Memory B cell (primary cell): ENCODE measurements at regions not wholly inside any gene's neighbourhood (a gene's known extent, or its start where the extent isn't known, plus 50 kb on each side); places are given as distances from the start of the nearest gene placed in this dataset.
"Not testable (repeated sequence)": the region's sequence is repeated elsewhere in the genome, so short reads cannot be mapped to it uniquely, and the experiment has no call there.

ENCODE experiments used
- ATAC-seq: fragments of 150-1000 bp; cut with Tn5 transposase; 2 replicates; pipeline ENCODE4 v1.10.0; 2021; ENCODE audit warnings: low read depth, mild to moderate bottlenecking, moderate library complexity
- DNase-seq, 2 donors: peaks; one replicate each; pipeline ENCODE4 v3.0.0; 2022; ENCODE audit warnings: low spot score in 2 of 2
- H3K27ac Mint-ChIP-seq: one replicate; pipeline ENCODE4 v1.8.0; 2022; ENCODE audit warnings: mild to moderate bottlenecking, moderate library complexity, mixed read lengths
- H3K27me3 Mint-ChIP-seq: one replicate; pipeline ENCODE4 v1.8.0; 2022; ENCODE audit warnings: mixed read lengths
- H3K36me3 Mint-ChIP-seq: one replicate; pipeline ENCODE4 v1.8.0; 2022; ENCODE audit warnings: mild to moderate bottlenecking, mixed read lengths
- H3K4me1 Mint-ChIP-seq: one replicate; pipeline ENCODE4 v1.8.0; 2022; ENCODE audit warnings: mixed read lengths
- H3K4me3 Mint-ChIP-seq: one replicate; pipeline ENCODE4 v1.8.0; 2022; ENCODE audit warnings: mild to moderate bottlenecking, moderate library complexity, mixed read lengths
- H3K9me3 Mint-ChIP-seq: one replicate; pipeline ENCODE4 v1.8.0; 2022; ENCODE audit warnings: mixed read lengths

DNA sequence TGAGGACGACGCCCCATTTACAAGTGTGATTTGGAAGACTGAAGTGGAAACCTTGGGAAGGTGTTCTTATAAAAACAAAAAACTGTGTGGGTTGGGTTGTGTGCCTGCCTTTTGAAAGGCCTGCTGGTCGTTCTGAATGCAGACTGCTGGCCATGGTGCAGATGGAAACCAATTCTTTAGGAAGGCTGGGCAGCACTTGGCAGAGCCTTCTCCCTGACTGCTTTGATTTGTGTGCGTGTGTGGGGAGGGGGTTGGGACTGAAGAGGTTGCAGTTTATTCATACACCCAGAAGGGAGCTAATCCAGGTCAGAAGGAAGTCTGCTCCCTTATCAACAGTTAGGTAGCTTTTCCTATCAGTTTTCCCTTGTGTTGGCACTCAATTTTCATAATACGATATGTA is 288.7 kb downstream of the SOX2 start:
- DNase-seq = no peak
- Mint-ChIP-seq H3K4me3 (no peak overlapping the region), H3K27me3 (peaks cover 2% of the 10 kb centered on the region), H3K27ac (no peak overlapping the region), H3K9me3 (no peaks in the 10 kb centered on the region), H3K36me3 (no peaks in the 10 kb centered on the region), H3K4me1 (no peaks in the 10 kb centered on the region)
- ATAC-seq = no peak

GRCh38 chr3:182005219-182005618 is 293.5 kb downstream of the SOX2 start:
- peaks cover 3% of the 10 kb centered on the region for H3K27me3 Mint-ChIP-seq
- H3K4me1 Mint-ChIP-seq = no peaks in the 10 kb centered on the region
- ATAC-seq (no peak), DNase-seq (no peak)
- H3K4me3 Mint-ChIP-seq = no peak overlapping the region
- H3K36me3 Mint-ChIP-seq = no peaks in the 10 kb centered on the region
- H3K9me3 Mint-ChIP-seq = no peaks in the 10 kb centered on the region
- no peak overlapping the region for H3K27ac Mint-ChIP-seq

DNA sequence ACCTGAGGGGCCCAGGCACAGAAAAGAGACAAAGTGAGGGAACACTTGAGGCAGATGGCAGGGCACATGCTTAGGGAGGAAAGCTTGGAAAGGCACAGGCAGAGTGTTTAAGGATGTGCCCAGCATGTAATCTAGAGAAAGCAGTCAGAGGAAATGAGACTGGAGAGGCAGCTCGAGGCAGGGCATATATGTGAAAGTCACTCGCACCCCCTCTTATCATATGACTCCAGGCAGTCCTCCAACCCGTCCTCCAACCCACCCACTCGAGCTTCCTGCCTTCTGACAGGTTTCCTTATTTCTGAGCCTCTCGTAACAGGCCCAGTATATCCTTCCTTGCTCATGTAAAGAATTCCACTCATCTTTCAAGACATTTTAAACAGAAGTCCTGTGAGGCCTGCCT is 294.0 kb downstream of the SOX2 start:
- DNase-seq = no peak
- H3K27me3 Mint-ChIP-seq = peaks cover 3% of the 10 kb centered on the region
- H3K4me1 Mint-ChIP-seq = no peaks in the 10 kb centered on the region
- no peak overlapping the region for H3K4me3 Mint-ChIP-seq
- no peak for ATAC-seq
- H3K27ac Mint-ChIP-seq = no peak overlapping the region
- no peaks in the 10 kb centered on the region for H3K36me3 Mint-ChIP-seq
- H3K9me3 Mint-ChIP-seq = no peaks in the 10 kb centered on the region

- Mint-ChIP-seq H3K27me3 (peaks cover 5% of the 10 kb centered on the region), H3K36me3 (no peaks in the 10 kb centered on the region), H3K27ac (no peak overlapping the region), H3K4me1 (no peaks in the 10 kb centered on the region), H3K9me3 (no peaks in the 10 kb centered on the region), H3K4me3 (no peak overlapping the region)
- ATAC-seq (no peak), DNase-seq (no peak)
Observed at GRCh38 chr3:182006431-182006830, 294.7 kb downstream of the SOX2 start.

- H3K4me1 Mint-ChIP-seq = no peaks in the 10 kb centered on the region
- no peaks in the 10 kb centered on the region for H3K36me3 Mint-ChIP-seq
- DNase-seq (no peak), ATAC-seq (no peak)
- no peaks in the 10 kb centered on the region for H3K9me3 Mint-ChIP-seq
- no peak overlapping the region for H3K27ac Mint-ChIP-seq
- peaks cover 5% of the 10 kb centered on the region for H3K27me3 Mint-ChIP-seq
- H3K4me3 Mint-ChIP-seq = no peak overlapping the region
Observed at GRCh38 chr3:182007441-182007840, 295.7 kb downstream of the SOX2 start.

GRCh38 chr3:182018361-182018760 is 306.6 kb downstream of the SOX2 start:
- H3K27me3 Mint-ChIP-seq = no peaks in the 10 kb centered on the region
- ATAC-seq = no peak
- no peak for DNase-seq
- no peaks in the 10 kb centered on the region for H3K36me3 Mint-ChIP-seq
- no peaks in the 10 kb centered on the region for H3K9me3 Mint-ChIP-seq
- H3K4me1 Mint-ChIP-seq = no peaks in the 10 kb centered on the region
- no peak overlapping the region for H3K4me3 Mint-ChIP-seq
- H3K27ac Mint-ChIP-seq = no peak overlapping the region

- no peak overlapping the region for H3K4me3 Mint-ChIP-seq
Observed at GRCh38 chr3:182019926-182020325, 308.2 kb downstream of the SOX2 start.

DNA sequence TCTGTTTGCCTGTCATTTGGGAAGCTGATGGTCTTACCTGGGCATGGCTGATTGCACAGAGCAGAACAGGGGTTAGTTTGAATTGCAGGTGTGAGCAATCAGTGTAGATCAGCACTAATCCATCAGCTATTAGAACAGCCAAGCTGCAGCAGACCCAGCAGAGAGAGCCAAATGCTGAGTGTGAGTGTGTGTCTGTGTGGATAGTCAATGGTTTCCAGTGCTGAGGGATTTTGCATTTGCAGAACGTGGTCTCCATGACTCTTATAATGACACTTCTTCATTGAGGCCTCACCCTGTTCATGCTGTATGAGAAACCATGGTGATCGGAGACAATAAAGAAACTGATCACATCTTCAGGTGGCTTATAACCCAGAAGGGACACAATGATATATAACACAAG is 312.1 kb downstream of the SOX2 start:
- no peak for DNase-seq
- Mint-ChIP-seq H3K27ac (no peak overlapping the region), H3K4me1 (no peaks in the 10 kb centered on the region), H3K36me3 (no peaks in the 10 kb centered on the region), H3K27me3 (peaks cover 1% of the 10 kb centered on the region), H3K9me3 (no peaks in the 10 kb centered on the region), H3K4me3 (no peak overlapping the region)
- ATAC-seq = no peak

More at GRCh38 chr3:182019926-182020325, 308.2 kb downstream of the SOX2 start:
- no peaks in the 10 kb centered on the region for H3K4me1 Mint-ChIP-seq
- no peaks in the 10 kb centered on the region for H3K9me3 Mint-ChIP-seq
- no peak for ATAC-seq
- no peak overlapping the region for H3K27ac Mint-ChIP-seq
- no peak for DNase-seq
- peaks cover 1% of the 10 kb centered on the region for H3K27me3 Mint-ChIP-seq
- H3K36me3 Mint-ChIP-seq = no peaks in the 10 kb centered on the region

GRCh38 chr3:182027366-182027765 is 315.6 kb downstream of the SOX2 start:
- no peak overlapping the region for H3K4me3 Mint-ChIP-seq

GRCh38 chr3:182028081-182028480 is 316.4 kb downstream of the SOX2 start:
- Mint-ChIP-seq H3K27me3 (peaks cover 3% of the 10 kb centered on the region), H3K4me1 (no peaks in the 10 kb centered on the region), H3K36me3 (no peaks in the 10 kb centered on the region), H3K4me3 (no peak overlapping the region), H3K9me3 (no peaks in the 10 kb centered on the region), H3K27ac (no peak overlapping the region)
- DNase-seq (no peak), ATAC-seq (no peak)

More at GRCh38 chr3:182027366-182027765, 315.6 kb downstream of the SOX2 start:
- DNase-seq = no peak
- H3K9me3 Mint-ChIP-seq = no peaks in the 10 kb centered on the region
- H3K27ac Mint-ChIP-seq = no peak overlapping the region
- ATAC-seq = no peak
- no peaks in the 10 kb centered on the region for H3K4me1 Mint-ChIP-seq
- no peaks in the 10 kb centered on the region for H3K36me3 Mint-ChIP-seq
- peaks cover 3% of the 10 kb centered on the region for H3K27me3 Mint-ChIP-seq

- not testable (repeated sequence) for ATAC-seq, DNase-seq, H3K9me3 Mint-ChIP-seq, H3K4me3 Mint-ChIP-seq, H3K36me3 Mint-ChIP-seq, H3K27ac Mint-ChIP-seq, H3K4me1 Mint-ChIP-seq, H3K27me3 Mint-ChIP-seq
Observed at GRCh38 chr3:182034231-182034630, 322.5 kb downstream of the SOX2 start.

DNA sequence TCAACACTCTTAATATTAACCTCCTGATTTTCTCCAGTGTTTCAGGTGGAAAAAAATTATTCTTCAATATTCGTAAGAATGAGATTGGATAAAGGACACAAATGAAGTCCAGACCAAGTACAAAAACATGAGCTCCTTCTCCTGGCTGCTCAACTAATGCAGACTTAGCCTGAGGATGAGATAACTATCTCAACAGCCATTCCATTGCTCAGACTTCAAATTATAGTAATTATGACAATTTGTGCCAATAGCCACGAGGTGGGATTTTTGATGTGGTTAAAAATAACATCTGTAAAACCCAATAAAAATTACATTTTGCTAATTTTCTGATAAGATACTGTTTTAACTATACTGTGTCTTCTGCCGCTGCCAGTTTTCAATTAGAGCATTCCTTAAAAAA is 323.6 kb downstream of the SOX2 start:
- Mint-ChIP-seq H3K4me1 (no peaks in the 10 kb centered on the region), H3K9me3 (peaks cover 6% of the 10 kb centered on the region), H3K4me3 (no peak overlapping the region), H3K27me3 (peaks cover 4% of the 10 kb centered on the region), H3K27ac (no peak overlapping the region), H3K36me3 (no peaks in the 10 kb centered on the region)
- no peak for ATAC-seq
- no peak for DNase-seq

DNA sequence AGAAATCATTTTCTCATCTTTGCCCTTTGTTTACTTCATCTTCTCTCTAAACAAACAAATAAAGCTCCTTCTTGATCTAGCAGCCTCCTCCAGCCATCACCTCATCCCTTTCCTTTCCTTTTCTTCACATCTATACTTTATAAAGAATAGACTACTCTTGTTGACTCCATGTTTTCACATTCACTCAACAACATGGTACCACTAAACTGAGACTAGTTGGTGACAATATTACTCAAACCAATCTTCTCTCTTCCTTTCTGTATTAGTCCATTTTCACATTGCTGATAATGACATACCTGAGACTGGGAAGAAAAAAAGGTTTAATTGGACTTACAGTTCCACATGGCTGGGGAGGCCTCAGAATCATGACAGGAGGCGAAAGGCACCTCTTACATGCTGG is 324.7 kb downstream of the SOX2 start:
- no peaks in the 10 kb centered on the region for H3K36me3 Mint-ChIP-seq
- H3K27ac Mint-ChIP-seq = no peak overlapping the region
- peaks cover 6% of the 10 kb centered on the region for H3K9me3 Mint-ChIP-seq
- ATAC-seq (no peak), DNase-seq (no peak)
- H3K4me3 Mint-ChIP-seq = no peak overlapping the region
- no peaks in the 10 kb centered on the region for H3K4me1 Mint-ChIP-seq
- H3K27me3 Mint-ChIP-seq = peaks cover 2% of the 10 kb centered on the region

DNA sequence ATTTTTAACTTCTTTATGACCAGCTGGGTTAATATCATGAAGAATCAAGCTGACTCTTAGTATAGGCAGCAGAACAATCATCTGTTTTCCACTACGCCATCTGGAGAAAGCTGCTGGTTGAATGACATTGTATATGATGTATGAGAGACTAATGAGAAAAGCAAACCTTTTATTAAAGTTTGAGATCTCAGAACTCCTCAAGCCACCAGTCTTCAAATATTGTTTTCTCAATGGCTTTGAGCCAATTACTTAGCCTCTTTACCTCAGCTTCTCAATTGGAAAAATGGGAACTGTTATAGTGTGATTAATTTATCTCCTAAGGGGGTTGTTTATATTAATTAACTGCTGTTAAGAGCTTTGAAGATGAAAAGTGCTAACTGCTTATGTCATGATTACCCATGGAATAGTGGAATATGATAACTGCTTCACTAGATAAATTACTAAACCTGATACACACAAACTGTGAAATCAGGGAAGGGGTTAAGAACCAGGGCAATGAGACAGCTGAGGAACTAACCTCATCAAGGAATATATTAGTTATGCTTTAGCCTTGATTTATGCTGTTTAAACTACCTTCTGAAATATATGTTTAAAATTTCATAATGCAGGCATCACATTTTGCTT is 330.1 kb downstream of the SOX2 start:
- no peak for ATAC-seq
- peaks cover 2% of the 10 kb centered on the region for H3K9me3 Mint-ChIP-seq
- no peak overlapping the region for H3K4me3 Mint-ChIP-seq
- no peak for DNase-seq
- H3K4me1 Mint-ChIP-seq = no peaks in the 10 kb centered on the region
- H3K36me3 Mint-ChIP-seq = no peaks in the 10 kb centered on the region
- no peaks in the 10 kb centered on the region for H3K27me3 Mint-ChIP-seq
- H3K27ac Mint-ChIP-seq = no peak overlapping the region

- Mint-ChIP-seq H3K27me3 (no peaks in the 10 kb centered on the region), H3K9me3 (no peaks in the 10 kb centered on the region), H3K4me3 (no peak overlapping the region), H3K36me3 (no peaks in the 10 kb centered on the region), H3K4me1 (no peaks in the 10 kb centered on the region), H3K27ac (no peak overlapping the region)
- DNase-seq = no peak
- no peak for ATAC-seq
Observed at GRCh38 chr3:182045736-182046135, 334.0 kb downstream of the SOX2 start.
